ENCODE measurements at regions not wholly inside any gene's neighbourhood (a gene's known extent, or its start where the extent isn't known, plus 50 kb on each side); places are given as distances from the start of the nearest gene placed in this dataset.
A peak's percentile ranks its signal among the peaks of the same experiment; 100 is the strongest.

DNA sequence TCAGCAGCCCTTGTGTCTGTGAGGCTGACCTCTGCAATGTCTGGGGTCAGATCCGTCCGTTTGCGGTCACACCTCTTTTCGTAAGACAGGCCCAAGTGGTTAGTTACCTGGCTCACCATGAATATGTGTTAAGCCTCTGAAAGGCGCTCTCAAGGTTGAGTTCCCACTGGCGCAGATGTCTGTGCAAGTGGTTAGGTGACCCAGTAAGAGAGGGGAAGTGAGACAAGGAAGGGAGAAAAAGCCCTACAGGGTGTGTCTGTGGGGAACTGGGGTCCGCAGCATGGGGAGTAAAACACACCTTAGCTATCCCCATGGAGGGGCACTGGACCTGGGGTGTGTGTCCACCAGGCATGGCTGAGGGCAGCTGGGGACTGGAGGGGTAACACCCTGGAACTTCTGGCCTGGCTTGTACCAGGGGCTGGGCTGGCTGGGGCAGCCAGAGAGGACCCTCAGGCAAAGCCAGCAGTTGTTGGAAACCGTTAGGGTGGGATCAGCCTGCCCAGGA is 391.6 kb upstream of the PROK2 start:
- DNase-seq = peak; percentile 44
- no peaks in the 10 kb centered on the region for H3K36me3 ChIP-seq
- H3K4me1 ChIP-seq = peaks cover 4 to 29% (median 10%) of the 10 kb centered on the region in 4 donors
- intact Hi-C loops (cut with DNase I; ENCODE audit: low total_unique reads) (no loop called here), in situ Hi-C loops (cut with MboI; ENCODE audit: low pct_ligation_motif_present in 1 of 4, low pct_unique_long_range_greater_than_20kb in 1 of 4, low sequenced_read_pairs in 3 of 4) (no loop called here)
- H3K27ac ChIP-seq = peak overlapping the region; percentile 17 to 34 (median 30)
- 83 to 85% methylated on average over 3 to 8 of the region's 8 CpGs for WGBS, 2 donors (ENCODE audit: low coverage in 1 of 2)
- no peaks in the 10 kb centered on the region for H3K9me3 ChIP-seq
- no peak overlapping the region for H3K4me3 ChIP-seq
- no peak for TF ChIP-seq EP300 (IDR thresholded peaks at IDR 0.05; ENCODE audit: low read depth)
- TF ChIP-seq POLR2A (IDR thresholded peaks at IDR 0.05) = no peak
- TF ChIP-seq, protein P1, sequence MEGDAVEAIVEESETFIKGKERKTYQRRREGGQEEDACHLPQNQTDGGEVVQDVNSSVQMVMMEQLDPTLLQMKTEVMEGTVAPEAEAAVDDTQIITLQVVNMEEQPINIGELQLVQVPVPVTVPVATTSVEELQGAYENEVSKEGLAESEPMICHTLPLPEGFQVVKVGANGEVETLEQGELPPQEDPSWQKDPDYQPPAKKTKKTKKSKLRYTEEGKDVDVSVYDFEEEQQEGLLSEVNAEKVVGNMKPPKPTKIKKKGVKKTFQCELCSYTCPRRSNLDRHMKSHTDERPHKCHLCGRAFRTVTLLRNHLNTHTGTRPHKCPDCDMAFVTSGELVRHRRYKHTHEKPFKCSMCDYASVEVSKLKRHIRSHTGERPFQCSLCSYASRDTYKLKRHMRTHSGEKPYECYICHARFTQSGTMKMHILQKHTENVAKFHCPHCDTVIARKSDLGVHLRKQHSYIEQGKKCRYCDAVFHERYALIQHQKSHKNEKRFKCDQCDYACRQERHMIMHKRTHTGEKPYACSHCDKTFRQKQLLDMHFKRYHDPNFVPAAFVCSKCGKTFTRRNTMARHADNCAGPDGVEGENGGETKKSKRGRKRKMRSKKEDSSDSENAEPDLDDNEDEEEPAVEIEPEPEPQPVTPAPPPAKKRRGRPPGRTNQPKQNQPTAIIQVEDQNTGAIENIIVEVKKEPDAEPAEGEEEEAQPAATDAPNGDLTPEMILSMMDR (IDR thresholded peaks at IDR 0.05) = no peak
- TF ChIP-seq POLR2AphosphoS5 (IDR thresholded peaks at IDR 0.05) = no peak
- no peaks in the 10 kb centered on the region for H3K27me3 ChIP-seq

DNA sequence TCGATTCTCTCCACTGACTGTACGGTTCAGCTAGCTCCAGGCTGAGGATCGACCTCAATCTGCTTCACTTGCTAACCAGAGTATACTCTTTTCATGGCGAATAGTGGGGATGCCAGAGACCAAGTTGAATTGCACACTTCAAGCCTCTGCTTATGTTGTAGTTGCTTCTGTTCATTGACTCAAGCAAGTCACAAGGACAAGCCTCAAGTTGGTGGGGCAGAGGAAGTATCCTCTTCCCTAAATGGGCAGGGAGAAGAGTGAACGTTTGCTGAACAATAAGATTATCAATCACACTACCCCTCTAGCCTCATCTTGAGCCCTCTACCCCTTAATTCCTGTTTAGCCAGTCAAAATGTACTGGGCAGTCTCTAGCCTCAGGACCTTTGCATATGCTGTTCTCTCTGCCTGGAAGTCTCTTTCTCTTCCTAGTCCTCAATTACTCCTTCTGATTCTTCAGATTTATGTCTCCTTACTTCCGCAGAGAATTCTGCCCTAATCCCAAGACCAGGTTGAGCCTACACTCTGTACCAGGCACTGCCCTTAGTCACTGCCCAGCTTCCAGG is 390.4 kb upstream of the PROK2 start:
- Histone ChIP-seq H3K36me3 (no peaks in the 10 kb centered on the region), H3K27me3 (no peaks in the 10 kb centered on the region), H3K27ac (no peak overlapping the region), H3K4me3 (no peak overlapping the region), H3K9me3 (no peaks in the 10 kb centered on the region), H3K4me1 (peaks cover 4 to 32% (median 10%) of the 10 kb centered on the region in 4 donors)
- intact Hi-C loops (cut with DNase I; ENCODE audit: low total_unique reads) = no loop called here
- in situ Hi-C loops (cut with MboI; ENCODE audit: low pct_ligation_motif_present in 1 of 4, low pct_unique_long_range_greater_than_20kb in 1 of 4, low sequenced_read_pairs in 3 of 4) = no loop called here
- WGBS, 2 donors (ENCODE audit: low coverage in 1 of 2) = 88% methylated on average over 5 to 6 of the region's 6 CpGs
- TF ChIP-seq, protein P1 (IDR thresholded peaks at IDR 0.05) = no peak
- TF ChIP-seq POLR2AphosphoS5 (IDR thresholded peaks at IDR 0.05) (no peak), EP300 (IDR thresholded peaks at IDR 0.05; ENCODE audit: low read depth) (no peak), POLR2A (IDR thresholded peaks at IDR 0.05) (no peak)
- DNase-seq = no peak

GRCh38 chr3:72174890-72175289 is 389.9 kb upstream of the PROK2 start:
- Histone ChIP-seq H3K4me1 (peaks cover 4 to 32% (median 10%) of the 10 kb centered on the region in 4 donors), H3K9me3 (no peaks in the 10 kb centered on the region), H3K36me3 (no peaks in the 10 kb centered on the region), H3K27ac (no peak overlapping the region), H3K4me3 (no peak overlapping the region), H3K27me3 (no peaks in the 10 kb centered on the region)
- in situ Hi-C loops (cut with MboI; ENCODE audit: low pct_ligation_motif_present in 1 of 4, low pct_unique_long_range_greater_than_20kb in 1 of 4, low sequenced_read_pairs in 3 of 4) = no loop called here
- TF ChIP-seq POLR2A (IDR thresholded peaks at IDR 0.05) (no peak), EP300 (IDR thresholded peaks at IDR 0.05; ENCODE audit: low read depth) (no peak), POLR2AphosphoS5 (IDR thresholded peaks at IDR 0.05) (no peak)
- TF ChIP-seq, protein P1 (IDR thresholded peaks at IDR 0.05) = no peak
- DNase-seq = no peak
- intact Hi-C loops (cut with DNase I; ENCODE audit: low total_unique reads) = no loop called here
- 84 to 96% methylated on average over 4 to 5 of the region's 5 CpGs for WGBS, 2 donors (ENCODE audit: low coverage in 1 of 2)

DNA sequence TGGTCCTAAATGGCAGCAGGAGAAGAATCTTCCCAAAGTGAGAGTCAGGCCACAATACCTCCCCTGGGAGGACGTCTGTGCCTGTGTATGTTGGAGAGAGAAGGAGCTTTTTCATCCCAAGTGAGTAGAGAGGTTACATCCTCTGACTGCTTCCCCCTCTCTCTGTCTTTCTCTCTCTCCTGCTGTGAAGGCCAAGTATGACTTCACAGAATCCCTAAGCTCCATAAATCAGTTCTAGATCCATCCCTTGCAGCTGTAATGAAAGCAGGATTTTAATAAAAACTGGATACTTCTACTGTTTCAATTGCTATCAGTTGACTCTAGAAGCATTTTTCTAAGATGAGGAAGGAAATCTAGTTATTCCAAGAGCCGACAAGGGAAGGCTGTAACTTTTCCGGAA is 389.1 kb upstream of the PROK2 start:
- Histone ChIP-seq H3K27ac (peak overlapping the region in 2 of 4 donors; percentile 10 to 39), H3K36me3 (no peaks in the 10 kb centered on the region), H3K4me3 (no peak overlapping the region), H3K4me1 (peaks cover 4 to 32% (median 10%) of the 10 kb centered on the region in 4 donors), H3K9me3 (no peaks in the 10 kb centered on the region), H3K27me3 (no peaks in the 10 kb centered on the region)
- no peak for DNase-seq
- in situ Hi-C loops (cut with MboI; ENCODE audit: low pct_ligation_motif_present in 1 of 4, low pct_unique_long_range_greater_than_20kb in 1 of 4, low sequenced_read_pairs in 3 of 4) (no loop called here), intact Hi-C loops (cut with DNase I; ENCODE audit: low total_unique reads) (no loop called here)
- 65 to 80% methylated on average over 2 to 3 of the region's 3 CpGs for WGBS, 2 donors (ENCODE audit: low coverage in 1 of 2)
- no peak for TF ChIP-seq POLR2A (IDR thresholded peaks at IDR 0.05)
- peak in 1 of 3 donors; percentile 17 for TF ChIP-seq POLR2AphosphoS5 (IDR thresholded peaks at IDR 0.05)

All from transverse colon (tissue), 4 donors.